Epithelial cell of proximal tubule (primary cell): ENCODE measurements at regions not wholly inside any gene's neighbourhood (a gene's known extent, or its start where the extent isn't known, plus 50 kb on each side); places are given as distances from the start of the nearest gene placed in this dataset.
A peak's percentile ranks its signal among the peaks of the same experiment; 100 is the strongest.

Experiments
- DNase-seq: peaks from one replicate; pipeline ENCODE4 v3.0.0-alpha.2; 2011; ENCODE audit warnings: low read depth
- H3K4me3 ChIP-seq: 2 replicates; pipeline ENCODE4 v1.5.1; 2011; ENCODE audit warnings: low read depth, mild to moderate bottlenecking, low read length
- CTCF ChIP-seq: conservative IDR thresholded peaks from 2 replicates; pipeline ENCODE4 v1.5.1; 2012; ENCODE audit warnings: low read depth, mild to moderate bottlenecking, low read length

GRCh38 chr18:44178476-44178875, 502.2 kb upstream of the SETBP1 start:
- H3K4me3 ChIP-seq = no peak overlapping the region
- DNase-seq = no peak
- no peak for TF ChIP-seq CTCF

DNA sequence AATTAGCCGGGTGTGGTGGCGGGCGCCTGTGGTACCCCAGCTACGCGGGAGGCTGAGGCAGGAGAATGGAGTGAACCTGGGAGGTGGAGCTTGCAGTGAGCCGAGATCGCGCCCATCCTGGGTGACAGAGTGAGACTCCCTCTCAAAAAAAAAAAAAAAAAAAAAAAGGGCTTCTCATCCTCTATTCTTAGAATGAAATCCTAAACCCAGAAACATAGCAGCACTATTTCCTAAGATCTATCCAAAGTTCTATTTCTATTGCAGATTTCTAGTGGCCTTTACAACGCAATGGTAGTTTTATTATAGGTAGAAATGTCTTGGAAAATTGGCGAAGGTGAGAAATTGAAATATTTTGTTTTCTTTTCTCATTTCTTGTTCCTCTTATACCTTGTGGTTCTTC, 501.0 kb upstream of the SETBP1 start:
- H3K4me3 ChIP-seq = no peak overlapping the region
- no peak for TF ChIP-seq CTCF

GRCh38 chr18:44180683-44181082, 500.0 kb upstream of the SETBP1 start:
- no peak for TF ChIP-seq CTCF
- no peak for DNase-seq
- no peak overlapping the region for H3K4me3 ChIP-seq

More for the DNA sequence above, 501.0 kb upstream of the SETBP1 start:
- DNase-seq = no peak

DNA sequence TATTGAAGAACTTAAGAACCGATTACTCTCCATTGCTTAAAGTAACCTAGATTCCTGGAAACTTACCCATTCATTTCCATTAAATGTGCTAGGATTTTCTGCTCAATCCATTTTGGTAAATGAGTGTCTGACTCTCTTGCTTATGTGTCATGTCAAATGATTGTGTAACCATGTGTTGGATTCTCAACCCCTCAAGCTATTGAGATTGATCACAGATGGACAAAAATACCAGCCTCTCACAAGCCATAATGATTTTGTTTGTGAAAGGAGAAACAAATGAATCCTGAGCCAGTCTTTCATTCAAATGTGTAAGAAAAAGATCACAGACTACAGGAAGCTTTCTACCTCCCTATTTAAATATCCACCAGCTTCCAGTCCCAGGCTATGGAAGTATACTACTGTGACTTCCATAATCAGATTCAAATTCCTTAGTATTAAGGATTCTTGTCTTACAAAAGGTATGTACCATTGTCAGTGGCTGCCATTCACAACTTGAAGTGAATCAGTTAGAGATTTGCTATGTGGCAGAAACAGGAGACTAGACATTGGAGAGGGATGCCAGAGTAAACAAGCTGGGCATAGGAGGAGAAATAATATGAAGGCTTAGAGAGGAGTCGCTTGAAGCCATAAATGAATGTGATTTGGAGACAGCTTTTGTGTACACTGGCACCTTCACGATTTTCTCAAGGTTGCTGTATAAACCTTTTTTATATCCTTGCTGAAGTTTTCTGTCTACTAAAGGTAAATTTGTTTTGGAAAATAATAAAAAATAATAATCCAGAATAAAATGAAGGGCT, 498.5 kb upstream of the SETBP1 start:
- TF ChIP-seq CTCF = no peak
- DNase-seq = peak; percentile 1
- H3K4me3 ChIP-seq = no peak overlapping the region

DNA sequence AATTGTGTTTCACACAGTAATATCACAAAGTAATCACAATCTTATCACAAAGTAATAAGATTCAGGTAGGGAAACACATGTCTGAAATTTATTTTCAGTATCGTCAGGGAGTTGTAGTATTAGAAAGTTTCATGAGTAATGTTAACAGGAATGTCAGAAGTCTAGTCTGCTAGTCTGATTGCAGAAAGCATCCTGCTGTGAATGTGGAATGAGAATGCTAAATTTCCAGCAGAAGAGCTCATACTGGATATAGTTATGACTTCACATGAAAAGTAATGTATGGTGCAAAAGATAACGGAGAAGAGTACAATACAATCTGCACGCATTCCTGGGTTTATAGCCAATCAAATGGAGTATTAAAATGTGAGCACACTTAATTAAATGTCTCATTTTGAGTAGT, 494.7 kb upstream of the SETBP1 start:
- DNase-seq = no peak
- no peak for TF ChIP-seq CTCF
- H3K4me3 ChIP-seq = no peak overlapping the region

GRCh38 chr18:44187090-44187489, 493.6 kb upstream of the SETBP1 start:
- no peak for TF ChIP-seq CTCF
- no peak for DNase-seq
- no peak overlapping the region for H3K4me3 ChIP-seq

DNA sequence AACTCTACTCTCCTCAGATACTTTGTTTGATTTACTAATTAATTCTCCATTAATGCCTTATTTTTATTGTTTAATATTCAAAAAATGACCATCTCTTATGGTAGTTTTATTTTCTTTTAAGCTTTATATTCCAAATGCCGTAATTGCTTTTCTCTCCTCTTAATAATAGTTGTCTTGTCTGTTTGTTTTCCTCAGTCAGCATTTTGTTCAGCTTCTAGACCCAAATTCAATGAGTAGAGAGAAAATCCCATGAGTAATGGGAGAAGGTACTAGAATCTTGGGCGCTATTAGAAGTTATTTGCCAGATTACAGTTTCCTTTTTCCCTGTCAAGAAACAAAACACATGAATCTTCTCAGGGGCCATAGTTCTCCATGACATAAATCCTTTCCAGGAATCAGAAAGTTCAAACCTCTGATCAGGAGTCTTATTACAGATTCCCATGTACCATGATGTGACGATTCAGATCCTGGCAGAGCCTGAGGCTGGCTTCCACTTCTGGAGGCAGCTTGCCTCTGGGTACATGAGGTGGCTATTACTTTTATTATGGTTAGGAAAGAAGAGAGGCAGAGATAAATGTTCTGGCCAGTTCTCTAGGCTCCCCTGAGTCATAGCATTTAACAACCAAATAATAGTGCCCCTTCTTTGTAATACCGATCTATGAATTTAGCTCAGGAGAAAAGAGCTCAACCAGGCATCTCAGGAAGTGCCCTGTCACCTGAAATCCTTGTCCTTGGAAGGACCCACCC, 485.1 kb upstream of the SETBP1 start:
- TF ChIP-seq CTCF = no peak
- no peak for DNase-seq

More for the DNA sequence above, 485.1 kb upstream of the SETBP1 start:
- H3K4me3 ChIP-seq = no peak overlapping the region
